HG02623 (cell line): ENCODE measurements at regions not wholly inside any gene's neighbourhood (a gene's known extent, or its start where the extent isn't known, plus 50 kb on each side); places are given as distances from the start of the nearest gene placed in this dataset.

Experiments
- ATAC-seq: cut with Tn5 transposase; IDR thresholded peaks from one replicate; pipeline ENCODE4 v1.9.1; 2021; ENCODE audit warnings: moderate library complexity; ENCODE audit not compliant: unreplicated experiment

DNA sequence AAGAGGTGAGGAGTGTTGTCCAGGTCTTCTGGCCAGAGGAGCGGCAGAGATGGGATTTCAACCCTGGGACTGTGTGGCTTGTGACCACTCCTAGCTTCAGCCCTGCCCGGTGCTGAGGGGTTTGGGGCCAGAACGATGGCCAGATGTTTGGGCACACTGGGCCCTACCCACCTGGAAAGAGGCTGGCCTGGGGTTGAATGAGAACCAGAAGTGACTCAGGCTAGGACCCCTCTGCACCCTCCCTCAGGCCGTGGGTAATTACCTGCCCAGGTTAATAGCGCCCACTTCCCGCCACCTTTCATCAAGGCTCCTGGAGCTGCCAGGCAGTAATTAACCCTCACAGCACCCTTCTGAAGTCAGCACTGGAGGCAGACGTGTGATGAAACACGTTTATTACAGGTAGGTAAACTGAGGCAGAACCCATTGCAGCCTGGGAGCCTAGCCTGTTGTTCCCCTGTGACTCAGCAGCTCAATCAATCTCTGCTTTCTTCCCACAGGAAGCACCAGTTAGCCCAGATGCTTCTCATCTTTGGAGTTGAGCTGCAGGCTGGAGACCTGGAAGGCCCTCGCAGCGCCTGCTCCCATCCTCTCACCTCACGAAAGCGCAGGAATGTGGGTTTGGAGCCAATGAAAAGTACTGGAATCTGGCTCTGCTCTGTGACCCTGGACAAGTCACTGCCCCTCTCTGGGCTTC, 120.8 kb downstream of the CEBPB start:
- ATAC-seq: no peak

DNA sequence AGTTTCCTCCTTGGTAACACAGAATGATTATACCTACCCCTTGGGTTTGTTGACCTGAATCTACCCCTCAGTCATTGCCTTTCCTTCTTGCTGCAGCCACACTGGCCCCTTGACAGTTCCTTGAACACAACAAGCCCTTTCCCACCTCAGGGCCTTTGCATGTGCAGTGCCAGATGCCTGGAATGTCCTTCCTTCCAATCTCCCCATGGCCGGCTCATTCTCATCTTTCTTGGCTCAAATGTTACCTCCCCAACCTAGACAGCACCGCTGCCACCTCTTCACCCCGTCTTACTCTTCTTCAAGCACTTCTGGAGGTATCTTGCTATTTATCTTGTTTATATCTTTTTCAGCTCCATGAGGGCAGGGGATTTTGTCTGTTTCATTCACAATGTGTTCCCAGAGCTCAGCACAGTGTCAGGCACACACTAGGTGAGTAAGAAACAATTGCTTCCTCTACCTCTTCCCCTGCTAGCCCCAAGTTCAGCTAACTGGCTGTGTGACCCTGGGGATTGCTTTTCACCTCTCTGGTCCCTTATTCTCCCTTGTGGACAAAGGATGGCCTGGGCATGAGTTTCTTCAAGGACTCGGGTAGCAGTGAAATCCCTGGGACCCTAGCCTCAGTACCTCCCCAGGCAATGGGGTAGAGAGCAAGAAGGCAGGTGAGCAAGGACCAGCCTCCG, 121.5 kb downstream of the CEBPB start:
- no peak for ATAC-seq

DNA sequence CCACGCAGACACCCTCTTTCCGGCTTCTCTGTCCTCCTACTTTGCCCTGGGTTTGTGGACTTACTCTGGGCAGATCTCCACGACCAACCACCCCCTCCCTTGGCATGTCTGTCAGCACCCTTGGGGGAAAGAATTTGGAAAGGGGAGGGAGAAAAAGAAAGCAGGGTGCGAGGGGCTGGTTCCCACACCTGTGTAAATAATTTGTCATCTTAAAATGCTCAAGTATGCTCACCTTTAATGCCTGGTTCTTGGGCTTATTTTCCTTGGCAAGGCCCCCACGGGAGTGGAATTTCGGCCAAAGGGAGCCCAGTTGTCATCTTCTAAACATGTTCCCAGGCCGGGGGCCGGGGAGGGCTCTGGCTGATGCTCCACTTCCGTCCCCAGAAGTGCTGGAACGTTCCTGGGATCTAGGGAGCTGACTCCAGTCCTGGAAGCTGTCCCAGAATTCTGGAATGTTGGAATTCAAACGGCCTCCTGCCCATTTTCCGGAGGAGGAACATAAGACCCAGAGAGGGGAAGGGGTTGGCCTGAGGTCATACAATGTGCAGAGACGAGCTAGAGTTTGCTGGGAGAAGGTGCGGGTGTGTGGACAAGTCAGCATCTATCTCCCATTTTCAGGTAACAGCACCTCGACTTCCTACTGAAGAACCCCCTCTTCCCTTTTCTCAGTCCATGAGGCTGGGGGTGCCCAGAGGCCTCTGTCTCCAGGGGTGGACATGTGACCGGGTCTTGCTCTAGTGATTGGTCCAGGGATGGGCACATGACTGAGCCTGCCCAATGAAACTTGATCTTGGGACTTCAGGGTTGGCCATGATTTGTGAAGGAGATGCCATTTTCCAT, 122.3 kb downstream of the CEBPB start:
- no peak for ATAC-seq

DNA sequence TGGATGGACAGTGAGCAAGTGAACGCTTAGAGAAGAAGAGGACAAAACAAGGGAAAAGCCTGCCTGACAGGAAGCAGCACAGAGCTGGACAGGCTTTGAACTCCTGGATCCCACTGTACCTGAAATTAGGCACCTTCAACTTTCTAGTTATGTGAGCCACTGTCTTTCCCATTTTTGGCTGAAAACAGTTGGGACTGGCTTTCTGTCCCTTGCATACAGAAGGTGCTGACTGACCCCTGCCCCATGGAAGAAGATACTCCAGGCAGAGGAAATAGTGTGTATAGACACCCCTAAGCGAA, 122.8 kb downstream of the CEBPB start:
- ATAC-seq: no peak

DNA sequence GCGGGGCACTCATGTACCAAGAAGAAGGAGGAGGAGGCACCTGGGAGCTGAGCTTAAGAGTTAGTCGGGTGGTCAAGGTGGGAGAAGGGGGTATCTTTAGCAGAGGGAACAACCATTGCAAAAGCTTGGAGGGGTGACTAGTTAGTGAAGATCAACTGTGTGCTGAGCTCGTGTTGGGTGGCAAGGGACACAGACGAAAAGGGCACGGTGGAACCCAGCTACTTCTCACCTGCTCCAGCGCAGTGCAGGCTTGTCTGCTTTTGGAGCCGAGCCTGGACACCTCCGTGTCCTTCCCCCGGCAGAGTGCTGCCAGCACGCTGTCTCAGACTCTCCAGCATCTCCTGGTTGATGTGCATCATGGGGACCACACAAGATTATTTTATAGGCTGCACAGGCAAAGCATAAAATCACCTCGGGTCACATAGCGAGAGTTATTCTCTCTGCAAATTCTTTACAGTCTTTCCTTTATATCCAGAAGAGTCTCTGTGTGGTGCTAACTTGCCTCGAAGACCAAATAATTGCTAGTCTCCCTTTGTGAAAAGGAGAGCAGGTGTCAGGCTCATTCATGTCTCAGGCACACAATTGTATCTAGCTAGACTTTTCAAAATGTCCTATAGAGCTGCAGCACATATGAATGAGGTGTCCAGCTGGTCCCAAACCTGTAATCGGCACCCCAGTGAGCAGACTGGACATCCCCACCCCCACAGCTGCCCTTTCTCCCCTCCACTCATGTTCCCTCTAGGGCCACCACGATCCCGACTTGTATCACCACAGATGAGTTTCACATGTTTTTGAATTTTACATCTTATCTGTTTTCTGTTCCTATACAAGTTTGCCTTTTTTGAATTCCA, 123.4 kb downstream of the CEBPB start:
- ATAC-seq: no peak

DNA sequence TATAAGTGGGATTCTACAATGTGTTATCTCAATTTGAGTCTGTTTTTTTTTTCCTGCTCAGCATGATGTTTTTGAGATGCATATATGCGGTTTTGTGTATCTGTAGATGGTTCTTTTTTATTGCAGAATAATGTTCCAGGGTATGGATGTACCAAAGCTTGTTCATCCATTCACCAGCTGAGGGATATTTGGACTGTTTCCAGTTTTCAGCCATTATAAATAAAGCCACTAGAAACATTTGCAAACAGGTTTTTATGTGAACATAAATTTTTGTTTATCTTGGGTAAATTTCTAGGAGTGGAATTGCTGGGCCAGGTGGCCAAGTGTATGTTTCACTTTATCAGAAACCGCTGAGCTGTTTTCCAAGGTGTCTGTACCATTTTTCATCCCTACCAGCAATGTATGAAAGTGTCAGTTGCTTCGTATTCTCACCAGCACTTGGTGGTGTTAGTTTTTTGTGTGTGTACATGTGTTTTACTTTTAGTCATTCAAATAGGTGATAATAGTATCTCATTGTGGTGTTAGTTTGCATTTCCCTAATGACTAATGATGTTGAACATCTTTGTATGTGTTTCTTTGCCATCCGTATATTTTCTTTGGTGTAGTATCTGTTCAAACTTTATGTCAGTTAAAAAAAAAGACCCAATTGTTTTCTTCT, 124.2 kb downstream of the CEBPB start:
- no peak for ATAC-seq

DNA sequence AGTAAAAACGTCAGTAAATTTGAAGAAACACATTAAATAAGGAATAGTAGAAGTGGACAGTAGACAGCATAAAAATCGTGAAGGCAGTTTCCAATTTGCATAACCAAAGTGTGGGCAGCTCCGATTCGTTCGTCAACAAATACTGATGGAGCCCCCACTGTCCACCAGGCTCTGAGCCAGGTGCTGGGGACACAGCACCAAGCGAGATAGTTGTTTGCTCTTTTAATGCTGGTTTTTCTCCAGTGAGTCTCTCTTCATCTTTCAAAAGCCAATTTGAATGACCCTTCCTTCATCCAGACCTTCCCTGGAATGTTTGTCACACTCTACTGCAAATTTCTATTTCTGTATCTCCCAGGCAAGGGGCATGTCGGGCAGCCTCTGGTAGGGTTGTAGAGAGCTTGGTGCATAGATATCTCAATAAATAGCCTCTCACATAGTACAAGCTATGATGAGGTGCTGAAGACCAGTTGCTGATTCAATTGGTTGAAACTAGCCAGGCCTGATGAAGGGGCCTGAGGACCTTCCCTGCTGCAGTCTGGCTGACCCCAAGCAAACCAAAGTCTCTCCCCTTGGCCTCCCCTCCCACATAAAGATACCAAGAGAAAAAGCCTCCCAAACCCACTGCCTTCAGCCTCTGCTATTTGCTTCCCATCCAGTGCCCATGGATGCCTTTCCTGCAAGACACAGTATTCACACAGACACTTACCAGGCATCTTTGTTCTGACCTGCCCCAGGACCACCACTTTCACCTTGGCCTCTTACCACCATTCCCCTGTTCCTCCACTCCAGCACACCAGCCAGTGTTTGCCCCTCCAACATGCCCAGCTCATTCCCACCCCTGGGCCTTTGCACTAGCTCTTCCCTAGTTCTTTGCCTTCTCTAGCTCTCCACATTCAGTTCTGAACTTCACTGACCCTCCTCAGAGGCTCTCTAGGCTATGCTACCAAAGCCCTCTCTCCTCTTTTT, 125.2 kb downstream of the CEBPB start:
- no peak for ATAC-seq

DNA sequence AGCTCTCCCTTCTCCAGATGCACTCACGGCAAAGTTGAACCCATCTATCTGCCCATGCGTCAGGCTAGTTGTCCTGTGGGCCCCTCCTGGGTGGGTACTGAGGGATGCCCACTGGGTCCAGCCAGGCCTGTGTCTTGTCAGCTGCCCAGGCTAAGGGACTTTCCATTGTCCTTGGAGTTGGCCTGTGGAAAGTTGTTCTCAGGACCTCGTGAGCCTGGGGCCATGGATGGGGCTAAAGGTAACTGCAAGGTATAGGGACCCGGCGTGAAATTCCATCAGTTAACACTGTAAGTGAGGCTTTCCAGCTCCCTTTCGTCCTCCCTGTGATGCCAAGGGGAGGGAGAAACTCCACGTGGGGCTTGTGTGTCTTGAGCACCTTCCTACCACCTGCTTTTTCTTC, 126.5 kb downstream of the CEBPB start:
- no peak for ATAC-seq

DNA sequence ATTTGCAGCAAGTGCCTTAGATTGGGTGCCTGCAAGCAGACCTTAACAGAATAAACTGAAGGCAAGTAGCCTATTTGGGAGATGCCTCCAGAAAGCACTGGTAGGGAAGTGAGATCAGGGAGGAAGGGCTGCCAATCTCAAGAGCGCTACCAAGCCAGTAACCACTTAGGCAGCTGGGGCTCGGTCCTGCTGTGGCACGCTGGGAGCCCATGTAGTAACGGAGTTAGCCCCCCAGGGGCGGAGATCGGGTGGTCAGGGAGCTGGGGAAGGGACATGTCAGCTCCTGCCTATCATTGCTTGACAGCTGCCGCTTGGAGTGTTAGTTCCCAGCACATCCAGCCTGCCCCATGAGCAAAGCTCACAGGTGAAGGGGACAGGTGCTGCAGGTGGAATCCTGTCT, 127.0 kb downstream of the CEBPB start:
- ATAC-seq: no peak

DNA sequence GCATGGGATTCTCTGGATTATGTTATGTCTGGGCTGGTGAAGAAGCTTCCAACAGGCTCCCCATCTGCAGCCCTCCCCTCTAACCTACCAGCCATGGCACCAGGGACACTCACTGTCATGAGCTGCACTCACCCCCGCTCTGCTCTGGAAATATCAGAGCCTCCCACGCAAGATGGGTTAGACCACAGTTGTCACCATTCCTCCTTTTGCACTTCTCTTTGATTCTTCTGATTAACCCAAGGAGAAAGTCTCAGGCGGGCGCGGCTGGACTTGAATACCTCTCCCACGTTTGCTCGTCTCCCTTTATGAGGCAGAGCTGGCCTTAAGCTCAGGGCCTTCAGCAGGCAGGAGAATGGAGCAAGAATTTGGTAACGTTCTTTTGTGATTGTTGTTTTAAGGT, 128.1 kb downstream of the CEBPB start:
- ATAC-seq: no peak

DNA sequence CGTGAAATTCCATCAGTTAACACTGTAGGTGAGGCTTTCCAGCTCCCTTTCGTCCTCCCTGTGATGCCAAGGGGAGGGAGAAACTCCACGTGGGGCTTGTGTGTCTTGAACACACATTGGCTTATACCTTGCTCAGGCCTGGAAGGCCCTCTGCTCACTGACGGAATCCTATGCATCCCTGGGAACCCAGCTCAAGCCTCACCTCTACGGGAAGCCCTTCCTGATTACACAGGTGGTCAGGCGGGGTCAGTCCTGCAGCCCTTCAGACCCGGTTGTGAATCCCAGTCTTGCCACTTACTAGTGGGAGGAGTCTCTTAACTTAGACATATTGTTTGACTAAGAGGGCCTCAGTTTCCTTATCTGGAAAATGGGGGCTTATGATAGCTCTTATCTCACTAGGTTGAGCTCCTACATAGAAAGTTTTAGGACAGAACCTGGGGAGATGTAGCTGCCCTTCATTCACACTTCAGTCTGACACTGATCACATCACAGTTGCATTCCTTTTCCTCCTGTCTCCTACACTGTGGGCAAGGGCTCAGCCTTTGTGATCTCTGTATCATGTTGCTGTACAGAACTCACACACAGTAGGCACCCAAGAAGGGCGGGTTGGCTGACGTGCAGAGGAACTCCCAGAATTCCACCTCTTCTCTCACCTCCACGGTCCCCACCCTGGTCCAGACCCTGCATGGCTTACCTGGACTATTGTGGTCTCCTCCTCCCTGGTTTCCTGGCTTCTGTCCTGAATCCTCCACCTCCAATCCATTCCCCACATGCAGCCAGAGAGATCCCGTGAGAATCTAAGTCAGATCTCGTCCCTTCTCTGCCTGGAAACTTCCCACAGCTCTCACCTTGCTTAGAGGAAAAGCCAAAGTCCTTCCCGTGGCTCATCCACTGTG, 129.6 kb downstream of the CEBPB start:
- no peak for ATAC-seq

DNA sequence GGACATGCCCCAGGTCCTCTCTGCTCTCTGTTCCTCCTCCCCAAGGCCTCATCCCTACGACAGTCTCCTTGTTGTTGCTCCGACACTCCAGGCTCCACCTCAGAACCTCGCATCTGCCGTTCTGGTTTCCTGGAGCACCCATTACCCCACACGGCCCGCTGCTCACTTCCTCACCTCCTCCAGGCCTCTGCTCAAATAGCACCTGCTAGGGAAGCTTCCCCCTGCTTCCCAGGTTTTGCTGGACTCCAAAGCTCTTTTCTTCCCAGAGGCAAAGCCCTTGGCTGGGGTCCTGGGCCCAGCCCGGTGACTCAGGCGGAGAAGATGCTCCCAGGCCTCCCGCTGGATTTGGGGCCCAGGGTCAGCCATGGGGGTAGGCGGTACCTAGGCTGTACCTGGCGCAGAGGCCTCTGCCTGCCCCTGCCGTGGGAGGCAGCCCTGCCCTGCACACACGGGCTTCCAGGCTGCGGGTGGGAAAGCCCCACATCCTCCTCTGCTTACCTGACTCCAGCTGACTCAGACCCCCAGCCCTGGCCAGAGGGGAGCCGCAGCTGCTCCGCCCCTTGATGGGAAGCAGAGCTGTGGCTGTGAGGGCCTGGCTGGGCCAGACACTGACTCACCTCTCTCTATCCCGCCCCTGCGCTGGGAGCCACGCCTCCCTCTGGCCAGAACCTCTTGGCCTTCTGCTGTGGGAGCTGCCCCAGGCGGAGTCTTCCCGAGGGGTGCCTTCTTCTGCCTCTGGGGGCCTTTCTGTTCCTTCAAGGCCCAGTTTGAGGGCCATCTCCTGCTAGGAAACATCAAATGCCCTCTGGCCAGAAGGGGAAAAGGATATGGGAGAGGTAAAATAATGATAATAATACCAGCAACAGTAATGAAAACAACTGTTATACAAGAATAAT, 130.5 kb downstream of the CEBPB start:
- ATAC-seq: no peak

DNA sequence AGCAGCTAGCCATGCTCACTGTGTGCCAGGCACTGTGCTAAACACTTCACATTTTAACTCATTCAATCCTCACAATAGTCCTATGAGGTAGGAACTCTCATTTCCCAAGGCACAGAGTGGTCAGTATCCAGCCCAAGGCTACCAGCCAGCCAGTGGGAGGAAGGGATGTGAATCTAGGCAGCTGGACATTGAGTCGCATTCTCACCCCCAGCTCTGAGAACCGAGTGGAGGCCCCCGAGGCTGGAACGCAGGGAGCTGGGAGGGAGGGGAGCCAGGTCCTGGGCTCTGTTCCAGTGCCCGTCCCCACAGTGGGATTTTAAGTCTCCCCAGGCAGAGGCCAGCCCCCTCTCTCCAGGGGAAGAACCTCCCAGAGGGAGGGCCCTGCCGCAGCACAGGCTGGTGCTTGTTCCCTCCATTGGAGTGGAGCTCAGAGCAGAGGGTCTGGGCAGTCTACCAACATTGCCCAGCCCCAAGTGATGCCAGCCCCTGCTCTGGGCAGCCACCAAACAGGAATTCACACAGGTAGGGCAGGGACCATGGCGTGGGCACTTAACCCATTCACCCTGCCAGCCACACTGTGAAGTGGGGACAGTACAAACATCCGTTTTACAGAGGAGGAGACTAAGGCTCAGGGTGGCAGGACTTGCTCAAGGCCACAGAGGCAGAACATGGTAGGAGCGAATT, 131.3 kb downstream of the CEBPB start:
- ATAC-seq: no peak

DNA sequence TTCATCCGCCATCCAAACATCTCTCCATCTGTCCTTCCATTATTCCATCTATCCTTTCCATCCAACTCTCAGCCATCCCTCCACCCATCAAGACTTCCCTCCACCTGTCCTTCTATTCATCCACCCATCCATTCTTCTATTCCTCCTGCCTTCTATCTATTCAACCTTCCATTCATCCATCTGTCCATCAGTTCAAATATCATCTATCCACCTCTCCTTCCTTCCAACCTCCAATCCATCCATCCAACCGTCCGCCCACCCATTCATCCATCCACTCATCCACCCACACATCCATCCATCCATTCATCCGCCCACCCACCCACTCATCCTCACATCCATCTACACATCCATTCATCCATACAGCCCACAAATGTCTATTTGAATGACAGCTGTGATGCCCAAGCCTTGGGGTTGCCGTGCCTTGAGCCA, 132.1 kb downstream of the CEBPB start:
- no peak for ATAC-seq

DNA sequence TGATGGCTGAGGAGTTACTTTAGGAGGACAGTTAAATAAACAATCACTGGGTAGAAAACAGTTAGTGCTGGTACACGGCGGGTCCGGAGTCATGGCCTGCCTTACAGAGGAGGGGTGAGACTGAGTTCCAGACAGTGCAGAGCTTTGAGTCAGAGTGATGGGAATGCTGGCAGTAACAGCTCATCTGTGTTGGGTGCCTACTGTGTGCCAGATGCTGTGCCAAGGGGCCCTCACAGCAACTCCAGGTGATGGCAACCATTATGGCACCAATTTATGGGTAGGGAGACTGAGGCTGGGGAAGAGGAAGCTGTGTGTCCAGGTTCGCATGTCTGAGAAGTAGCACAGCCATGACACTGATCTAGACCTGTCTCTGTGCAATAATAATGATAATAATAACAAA, 132.6 kb downstream of the CEBPB start:
- ATAC-seq: no peak

DNA sequence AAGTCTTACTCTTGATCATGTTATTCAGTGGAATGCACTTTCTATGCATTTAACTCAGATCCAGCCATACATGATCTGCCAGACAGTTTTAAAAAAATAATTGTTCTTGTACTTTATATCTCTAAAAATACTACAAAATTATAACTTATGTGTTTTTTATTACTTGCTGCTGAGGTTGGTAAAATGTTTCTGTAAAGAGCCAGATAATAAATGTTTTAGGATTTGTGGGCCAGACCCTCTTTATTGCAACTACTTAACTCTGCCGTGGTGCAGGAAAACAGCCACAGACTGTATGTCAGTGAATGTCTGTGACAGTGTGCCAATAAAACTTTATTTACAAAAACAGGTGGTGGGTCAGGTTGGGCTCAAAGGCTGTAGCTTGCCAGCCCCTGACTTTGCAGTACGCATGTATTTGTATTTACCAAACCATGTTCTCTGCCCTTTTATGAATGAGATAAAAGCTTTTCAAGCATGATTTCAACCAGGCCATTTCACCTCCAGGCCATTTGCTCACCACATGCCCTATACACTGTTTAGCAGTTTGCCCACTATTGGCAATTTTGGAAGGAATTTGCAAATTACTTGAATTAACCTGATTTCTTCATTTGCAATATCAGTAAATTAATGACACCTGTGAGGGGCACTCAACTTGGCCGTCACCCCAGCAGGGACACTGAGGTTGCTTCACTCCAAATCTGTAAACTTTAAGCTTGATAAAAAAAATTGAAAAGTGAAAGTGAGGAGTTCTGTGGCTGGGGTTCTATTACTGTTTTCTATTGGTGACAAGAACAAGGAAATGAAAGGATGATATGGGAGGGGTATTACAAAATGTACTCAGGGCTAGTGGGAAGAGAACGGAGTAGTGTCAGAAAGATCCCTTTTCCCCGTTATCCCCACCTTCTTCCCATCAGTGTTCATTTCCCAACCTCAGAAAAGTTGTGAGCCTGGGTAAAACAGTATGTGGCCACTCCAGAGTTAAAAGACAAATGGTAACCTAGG, 133.4 kb downstream of the CEBPB start:
- ATAC-seq: no peak
